Hematopoietic multipotent progenitor cell (in vitro differentiated cells): ENCODE measurements at regions not wholly inside any gene's neighbourhood (a gene's known extent, or its start where the extent isn't known, plus 50 kb on each side); places are given as distances from the start of the nearest gene placed in this dataset.
A peak's percentile ranks its signal among the peaks of the same experiment; 100 is the strongest.

Experiments
- DNase-seq, 3 donors: peaks; one replicate each; pipeline ENCODE4 v3.0.0-alpha.2; 2011 to 2015; ENCODE audit warnings: low read depth in 2 of 3, low spot score in 2 of 3

GRCh38 chr1:87165177-87165576 is 163.5 kb upstream of the LMO4 start:
- DNase-seq = no peak

GRCh38 chr1:87167157-87167789 is 161.4 kb upstream of the LMO4 start:
- DNase-seq = no peak

GRCh38 chr1:87167848-87168525 is 160.7 kb upstream of the LMO4 start:
- no peak for DNase-seq

- DNase-seq = no peak
These were observed 159.3 kb upstream of the LMO4 start for GRCh38 chr1:87169263-87169910.

GRCh38 chr1:87170157-87170556 is 158.5 kb upstream of the LMO4 start:
- DNase-seq = no peak

- no peak for DNase-seq
These were observed 157.6 kb upstream of the LMO4 start for GRCh38 chr1:87170931-87171598.

- no peak for DNase-seq
These were observed 155.4 kb upstream of the LMO4 start for GRCh38 chr1:87173231-87173630.

- DNase-seq = no peak
These were observed 153.9 kb upstream of the LMO4 start for GRCh38 chr1:87174724-87175245.

- DNase-seq = no peak
These were observed 152.6 kb upstream of the LMO4 start for GRCh38 chr1:87176087-87176486.

- DNase-seq = peak in 2 of 3 donors; percentile 30 to 62
These were observed 152.2 kb upstream of the LMO4 start for GRCh38 chr1:87176514-87176913.

- no peak for DNase-seq
These were observed 150.2 kb upstream of the LMO4 start for GRCh38 chr1:87178441-87178840.

- peak in 1 of 3 donors; percentile 41 for DNase-seq
These were observed 149.4 kb upstream of the LMO4 start for GRCh38 chr1:87179076-87179810.

- DNase-seq = peak in 2 of 3 donors; percentile 92 to 98
These were observed 148.7 kb upstream of the LMO4 start for GRCh38 chr1:87179851-87180519.

- DNase-seq = no peak
These were observed 148.0 kb upstream of the LMO4 start for GRCh38 chr1:87180682-87181081.

GRCh38 chr1:87182611-87183010 is 146.1 kb upstream of the LMO4 start:
- DNase-seq = no peak

- no peak for DNase-seq
These were observed 143.6 kb upstream of the LMO4 start for GRCh38 chr1:87185077-87185476.

GRCh38 chr1:87186346-87186745 is 142.3 kb upstream of the LMO4 start:
- no peak for DNase-seq

GRCh38 chr1:87188640-87189039 is 140.0 kb upstream of the LMO4 start:
- DNase-seq = no peak

- DNase-seq = no peak
These were observed 138.3 kb upstream of the LMO4 start for GRCh38 chr1:87190402-87190801.

GRCh38 chr1:87191646-87192045 is 137.0 kb upstream of the LMO4 start:
- DNase-seq = no peak
